MM.1S (cell line): ENCODE measurements at regions not wholly inside any gene's neighbourhood (a gene's known extent, or its start where the extent isn't known, plus 50 kb on each side); places are given as distances from the start of the nearest gene placed in this dataset.

Source experiments
- DNase-seq: peaks from one replicate; pipeline ENCODE4 v3.0.0-alpha.2; 2015
- H2AFZ ChIP-seq: fragments of 300-600 bp; sonication (generic); 2 replicates; pipeline ENCODE4 v1.6.0; 2016; ENCODE audit warnings: antibody characterized with exemption, low read length
- H3F3A ChIP-seq: fragments of 300-600 bp; sonication (generic); 2 replicates; pipeline ENCODE4 v1.6.1; 2016; ENCODE audit warnings: mild to moderate bottlenecking, antibody characterized with exemption, low read length, moderate library complexity, mixed read lengths; ENCODE audit not compliant: insufficient read depth
- H3K27ac ChIP-seq: fragments of 300-600 bp; sonication (generic); 2 replicates; pipeline ENCODE4 v1.5.1; 2016; ENCODE audit warnings: mild to moderate bottlenecking, low read length
- H3K27me3 ChIP-seq: fragments of 300-600 bp; sonication (generic); replicated peaks from 2 replicates; pipeline ENCODE4 v1.6.0; 2016; ENCODE audit warnings: low read length; ENCODE audit not compliant: insufficient read depth
- H3K36me3 ChIP-seq: fragments of 300-600 bp; sonication (generic); replicated peaks from 2 replicates; pipeline ENCODE4 v1.6.1; 2016; ENCODE audit warnings: mild to moderate bottlenecking, low read length, mixed read lengths; ENCODE audit not compliant: insufficient read depth
- H3K4me1 ChIP-seq: fragments of 300-600 bp; sonication (generic); 2 replicates; pipeline ENCODE4 v1.6.1; 2016; ENCODE audit warnings: low read length, mixed read lengths
- H3K4me2 ChIP-seq: fragments of 300-600 bp; sonication (generic); 2 replicates; pipeline ENCODE4 v1.6.0; 2016; ENCODE audit warnings: low read depth, low read length
- H3K4me3 ChIP-seq: fragments of 300-600 bp; sonication (generic); 2 replicates; pipeline ENCODE4 v1.5.1; 2016; ENCODE audit warnings: low read length, mixed read lengths
- H3K79me2 ChIP-seq: fragments of 300-600 bp; sonication (generic); 2 replicates; pipeline ENCODE4 v1.6.1; 2016; ENCODE audit warnings: mixed run types, low read length, mixed read lengths
- H3K9ac ChIP-seq: fragments of 300-600 bp; sonication (generic); 2 replicates; pipeline ENCODE4 v1.6.1; 2016; ENCODE audit warnings: low read length, mixed read lengths
- H3K9me2 ChIP-seq: fragments of 300-600 bp; sonication (generic); replicated peaks from 2 replicates; pipeline ENCODE4 v1.6.1; 2016; ENCODE audit warnings: mild to moderate bottlenecking, low read length, mixed read lengths; ENCODE audit not compliant: insufficient read depth
- H3K9me3 ChIP-seq: fragments of 300-600 bp; sonication (generic); replicated peaks from 2 replicates; pipeline ENCODE4 v1.6.1; 2016; ENCODE audit warnings: mild to moderate bottlenecking, low read length, mixed read lengths; ENCODE audit not compliant: insufficient read depth
- H4K20me1 ChIP-seq: fragments of 300-600 bp; sonication (generic); 2 replicates; pipeline ENCODE4 v1.6.1; 2016; ENCODE audit warnings: mild to moderate bottlenecking, low read length, moderate library complexity, mixed read lengths; ENCODE audit not compliant: insufficient read depth
- EZH2 ChIP-seq: fragments of 300-600 bp; sonication (generic); optimal IDR thresholded peaks from 2 replicates; pipeline ENCODE3; 2017; ENCODE audit warnings: low read depth, mild to moderate bottlenecking, antibody characterized with exemption, low read length, mixed read lengths
- EZH2phosphoT487 ChIP-seq: fragments of 300-600 bp; sonication (generic); IDR thresholded peaks from 2 replicates; pipeline ENCODE4 v1.6.1; 2018; ENCODE audit warnings: antibody characterized with exemption, low read length
- TF ChIP-seq, protein P1 (sequence below): fragments of 300-600 bp; sonication (generic); IDR thresholded peaks from 2 replicates; pipeline ENCODE4 v1.5.1; 2016; ENCODE audit warnings: antibody characterized with exemption, low read length, mixed read lengths

DNA sequence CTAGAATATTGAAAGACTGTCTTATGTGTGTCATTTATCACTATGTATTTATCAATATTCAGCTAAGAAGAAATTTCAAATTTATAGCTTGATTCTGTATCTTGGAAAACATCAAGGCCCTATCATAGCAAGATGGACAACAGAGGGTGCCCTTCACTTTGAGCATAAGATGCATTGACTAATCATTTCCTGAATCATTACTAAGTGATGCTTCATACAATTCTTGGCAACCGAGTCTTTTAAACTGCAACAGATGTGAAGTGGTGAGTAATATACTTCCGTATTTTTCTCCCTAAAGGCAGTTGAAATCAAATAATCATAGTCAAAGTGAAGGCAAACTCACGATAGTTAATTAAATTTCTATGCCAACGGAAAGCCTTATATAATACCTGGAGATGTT is 318.6 kb upstream of the RGMB start:
- H4K20me1 ChIP-seq, result no peaks in the 10 kb centered on the region
- no peak overlapping the region for H3K9ac ChIP-seq
- H3K27ac ChIP-seq, result no peak overlapping the region
- H3K4me3 ChIP-seq, result no peak overlapping the region
- H3K9me2 ChIP-seq, result no peaks in the 10 kb centered on the region
- no peaks in the 10 kb centered on the region for H3K27me3 ChIP-seq
- H3K36me3 ChIP-seq, result no peaks in the 10 kb centered on the region
- no peaks in the 10 kb centered on the region for H3K79me2 ChIP-seq
- no peaks in the 10 kb centered on the region for H3K9me3 ChIP-seq
- no peaks in the 10 kb centered on the region for H3F3A ChIP-seq
- no peak overlapping the region for H3K4me2 ChIP-seq
- TF ChIP-seq, protein P1, sequence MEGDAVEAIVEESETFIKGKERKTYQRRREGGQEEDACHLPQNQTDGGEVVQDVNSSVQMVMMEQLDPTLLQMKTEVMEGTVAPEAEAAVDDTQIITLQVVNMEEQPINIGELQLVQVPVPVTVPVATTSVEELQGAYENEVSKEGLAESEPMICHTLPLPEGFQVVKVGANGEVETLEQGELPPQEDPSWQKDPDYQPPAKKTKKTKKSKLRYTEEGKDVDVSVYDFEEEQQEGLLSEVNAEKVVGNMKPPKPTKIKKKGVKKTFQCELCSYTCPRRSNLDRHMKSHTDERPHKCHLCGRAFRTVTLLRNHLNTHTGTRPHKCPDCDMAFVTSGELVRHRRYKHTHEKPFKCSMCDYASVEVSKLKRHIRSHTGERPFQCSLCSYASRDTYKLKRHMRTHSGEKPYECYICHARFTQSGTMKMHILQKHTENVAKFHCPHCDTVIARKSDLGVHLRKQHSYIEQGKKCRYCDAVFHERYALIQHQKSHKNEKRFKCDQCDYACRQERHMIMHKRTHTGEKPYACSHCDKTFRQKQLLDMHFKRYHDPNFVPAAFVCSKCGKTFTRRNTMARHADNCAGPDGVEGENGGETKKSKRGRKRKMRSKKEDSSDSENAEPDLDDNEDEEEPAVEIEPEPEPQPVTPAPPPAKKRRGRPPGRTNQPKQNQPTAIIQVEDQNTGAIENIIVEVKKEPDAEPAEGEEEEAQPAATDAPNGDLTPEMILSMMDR, result no peak
- H2AFZ ChIP-seq, result no peak overlapping the region
- H3K4me1 ChIP-seq, result no peaks in the 10 kb centered on the region
- DNase-seq, result no peak

DNA sequence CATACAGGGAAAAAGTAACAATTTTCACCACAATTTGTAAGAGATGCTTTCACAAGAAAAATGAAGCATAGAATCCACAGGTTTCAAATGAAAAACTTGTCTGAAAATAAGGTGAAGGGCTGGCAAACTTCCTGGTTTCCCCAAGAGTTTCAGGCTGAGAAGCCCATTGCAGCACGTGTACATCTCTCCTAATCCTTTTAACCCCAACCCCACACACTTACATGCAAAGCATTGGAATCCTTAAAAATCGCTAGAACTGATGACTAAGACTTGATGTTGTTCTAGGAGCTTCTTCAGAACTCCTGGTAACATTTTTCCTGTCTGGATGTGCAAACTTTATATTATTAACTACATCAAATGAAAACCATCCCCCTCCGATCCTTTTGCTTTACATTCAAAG is 317.8 kb upstream of the RGMB start:
- H3K4me2 ChIP-seq, result no peak overlapping the region
- H3F3A ChIP-seq, result no peaks in the 10 kb centered on the region
- no peaks in the 10 kb centered on the region for H3K79me2 ChIP-seq
- no peak overlapping the region for H3K9ac ChIP-seq
- no peaks in the 10 kb centered on the region for H3K27me3 ChIP-seq
- no peak overlapping the region for H2AFZ ChIP-seq
- H3K27ac ChIP-seq, result no peak overlapping the region
- TF ChIP-seq, protein P1, result no peak
- no peak for TF ChIP-seq EZH2phosphoT487
- TF ChIP-seq EZH2, result no peak
- H3K36me3 ChIP-seq, result no peaks in the 10 kb centered on the region
- no peak for DNase-seq
- no peaks in the 10 kb centered on the region for H3K9me3 ChIP-seq
- no peaks in the 10 kb centered on the region for H4K20me1 ChIP-seq
- no peaks in the 10 kb centered on the region for H3K9me2 ChIP-seq
- no peaks in the 10 kb centered on the region for H3K4me1 ChIP-seq
- no peak overlapping the region for H3K4me3 ChIP-seq

DNA sequence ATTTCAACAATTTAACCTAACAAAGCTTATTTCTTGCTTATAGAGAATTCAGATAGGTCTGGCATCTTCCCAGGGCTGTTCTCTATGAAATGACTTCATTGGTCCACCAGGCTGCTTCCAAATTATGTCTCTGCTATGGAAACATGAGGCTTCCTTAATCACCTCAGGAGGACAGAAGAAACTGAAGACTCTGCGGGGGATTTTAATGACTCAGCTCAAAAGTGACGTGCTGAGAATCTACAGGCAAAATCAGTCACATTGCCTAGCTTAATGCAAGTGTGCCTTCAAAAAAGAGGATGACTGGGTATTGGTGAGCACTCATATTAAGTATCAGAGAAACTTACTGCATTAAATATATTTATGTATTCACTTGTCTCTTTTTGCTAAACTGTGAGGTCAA is 315.5 kb upstream of the RGMB start:
- H3K27ac ChIP-seq, result no peak overlapping the region
- H3K27me3 ChIP-seq, result no peaks in the 10 kb centered on the region
- H3K36me3 ChIP-seq, result no peaks in the 10 kb centered on the region
- H3K4me1 ChIP-seq, result no peaks in the 10 kb centered on the region
- no peak overlapping the region for H3K4me3 ChIP-seq
- H3K4me2 ChIP-seq, result no peak overlapping the region
- H3K79me2 ChIP-seq, result no peaks in the 10 kb centered on the region
- H3K9ac ChIP-seq, result no peak overlapping the region
- no peaks in the 10 kb centered on the region for H3F3A ChIP-seq
- no peaks in the 10 kb centered on the region for H3K9me2 ChIP-seq
- H4K20me1 ChIP-seq, result no peaks in the 10 kb centered on the region
- no peak for DNase-seq
- no peaks in the 10 kb centered on the region for H3K9me3 ChIP-seq
- no peak for TF ChIP-seq EZH2
- TF ChIP-seq, protein P1, result no peak
- TF ChIP-seq EZH2phosphoT487, result no peak
- H2AFZ ChIP-seq, result no peak overlapping the region

DNA sequence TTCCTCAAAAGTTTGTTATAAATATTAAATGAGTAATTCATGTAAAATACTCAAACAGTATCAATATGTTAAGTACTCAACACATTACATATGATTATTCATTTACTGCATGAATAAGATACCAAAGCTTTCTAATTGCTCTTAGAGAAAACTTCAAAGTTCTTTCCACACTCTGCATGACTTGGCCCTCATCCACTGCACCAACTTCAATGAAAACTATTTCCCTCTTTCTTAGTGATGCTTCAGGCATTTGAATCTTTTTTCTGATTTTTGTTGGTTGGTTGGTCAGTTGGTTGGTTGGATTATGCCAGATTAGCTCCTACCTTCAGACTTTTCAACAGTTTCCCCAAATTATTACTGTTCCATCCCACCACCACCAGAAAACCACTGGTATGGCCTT is 314.7 kb upstream of the RGMB start:
- Histone ChIP-seq H3K27ac (no peak overlapping the region), H3K9ac (no peak overlapping the region), H3K36me3 (no peaks in the 10 kb centered on the region)

More for the DNA sequence above, 314.7 kb upstream of the RGMB start:
- Histone ChIP-seq H3K79me2 (no peaks in the 10 kb centered on the region), H3K4me1 (no peaks in the 10 kb centered on the region), H4K20me1 (no peaks in the 10 kb centered on the region), H3K4me3 (no peak overlapping the region), H2AFZ (no peak overlapping the region), H3K4me2 (no peak overlapping the region), H3F3A (no peaks in the 10 kb centered on the region), H3K27me3 (no peaks in the 10 kb centered on the region), H3K9me3 (no peaks in the 10 kb centered on the region), H3K9me2 (no peaks in the 10 kb centered on the region)
- TF ChIP-seq, protein P1, result no peak
- TF ChIP-seq EZH2phosphoT487, result no peak
- TF ChIP-seq EZH2, result no peak
- no peak for DNase-seq
